CD14-positive monocyte (primary cell): ENCODE measurements at regions not wholly inside any gene's neighbourhood (a gene's known extent, or its start where the extent isn't known, plus 50 kb on each side); places are given as distances from the start of the nearest gene placed in this dataset.

ENCODE experiments used
- DNase-seq, 3 donors: peaks; one replicate each; pipeline ENCODE4 v3.0.0-alpha.2; 2011 to 2022
- H2AFZ ChIP-seq: 2 replicates; pipeline ENCODE4 v1.6.0; 2012; ENCODE audit warnings: mild to moderate bottlenecking, low read depth, low read length, inconsistent platforms; ENCODE audit not compliant: insufficient read depth, poor library complexity, severe bottlenecking
- H3K27ac ChIP-seq, 2 donors: 1 replicate in 1 of 2; 2 replicates in 1 of 2; pipeline ENCODE4 v1.5.1; 2012 to 2013; ENCODE audit warnings: low read length in 2 of 2, control low read depth in 1 of 2, inconsistent platforms in 1 of 2, low read depth in 1 of 2, mild to moderate bottlenecking in 1 of 2
- H3K27me3 ChIP-seq, 2 donors: one replicate each; pipeline versions ENCODE4 v1.6.0 to v1.6.1; 2011 to 2013; ENCODE audit warnings: low read length in 2 of 2; ENCODE audit not compliant: control insufficient read depth in 2 of 2, insufficient read depth in 2 of 2
- H3K36me3 ChIP-seq, 2 donors: replicated peaks in 1 of 2; 1 replicate in 1 of 2; 2 replicates in 1 of 2; pipeline versions ENCODE4 v1.5.1 to v1.6.1; 2012 to 2013; ENCODE audit warnings: low read length in 2 of 2, control low read depth in 1 of 2, inconsistent platforms in 1 of 2, mild to moderate bottlenecking in 1 of 2; ENCODE audit not compliant: insufficient read depth in 2 of 2, control insufficient read depth in 1 of 2
- H3K4me1 ChIP-seq, 2 donors: 1 replicate in 1 of 2; 2 replicates in 1 of 2; pipeline versions ENCODE4 v1.5.1 to v1.6.1; 2012 to 2013; ENCODE audit warnings: low read length in 2 of 2, control low read depth in 1 of 2, inconsistent platforms in 1 of 2, mild to moderate bottlenecking in 1 of 2, moderate library complexity in 1 of 2; ENCODE audit not compliant: insufficient read depth in 2 of 2, control insufficient read depth in 1 of 2
- H3K4me2 ChIP-seq: replicated peaks from 2 replicates; pipeline ENCODE3; 2012; ENCODE audit warnings: low read length, moderate library complexity, mild to moderate bottlenecking; ENCODE audit not compliant: poor library complexity, severe bottlenecking; ENCODE audit errors: extremely low read depth
- H3K4me3 ChIP-seq, 3 experiments: fragments of 200-600 bp in 1 of 3; sonication (generic) in 1 of 3; replicated peaks in 1 of 3; 1 replicate in 2 of 3; 2 replicates in 1 of 3; pipeline ENCODE4 v1.5.1; 2011 to 2013; ENCODE audit warnings: low read length in 3 of 3, mild to moderate bottlenecking in 3 of 3, control low read depth in 2 of 3, low read depth in 2 of 3, inconsistent platforms in 1 of 3, moderate library complexity in 1 of 3
- H3K79me2 ChIP-seq: 2 replicates; pipeline ENCODE4 v1.6.0; 2012; ENCODE audit warnings: mild to moderate bottlenecking, control low read depth, inconsistent platforms, low read length, moderate library complexity; ENCODE audit not compliant: insufficient read depth
- H3K9ac ChIP-seq: 2 replicates; pipeline ENCODE4 v1.6.0; 2017; ENCODE audit warnings: low read length, mild to moderate bottlenecking; ENCODE audit not compliant: insufficient read depth, poor library complexity, severe bottlenecking
- H3K9me3 ChIP-seq, 2 donors: replicated peaks in 1 of 2; 1 replicate in 1 of 2; 2 replicates in 1 of 2; pipeline versions ENCODE4 v1.5.1 to v1.6.1; 2012 to 2013; ENCODE audit warnings: low read length in 2 of 2, control low read depth in 1 of 2; ENCODE audit not compliant: control insufficient read depth in 1 of 2, insufficient read depth in 1 of 2
- H4K20me1 ChIP-seq: 2 replicates; pipeline ENCODE4 v1.6.0; 2012; ENCODE audit warnings: mild to moderate bottlenecking, low read length, control low read depth, moderate library complexity; ENCODE audit not compliant: insufficient read depth
- H3K27ac Mint-ChIP-seq, 7 donors: one replicate each; pipeline ENCODE4 v1.8.0; 2020; ENCODE audit warnings: mild to moderate bottlenecking in 7 of 7, mixed read lengths in 7 of 7, moderate library complexity in 6 of 7, inconsistent platforms in 2 of 7
- H3K27me3 Mint-ChIP-seq, 3 donors: one replicate each; pipeline ENCODE4 v1.8.0; 2021 to 2022; ENCODE audit warnings: low read depth in 3 of 3, mild to moderate bottlenecking in 3 of 3, mixed read lengths in 3 of 3, moderate library complexity in 3 of 3, inconsistent platforms in 1 of 3
- H3K36me3 Mint-ChIP-seq, 2 donors: one replicate each; pipeline ENCODE4 v1.8.0; 2020; ENCODE audit warnings: mixed read lengths in 2 of 2, inconsistent platforms in 1 of 2, mild to moderate bottlenecking in 1 of 2
- H3K4me1 Mint-ChIP-seq: one replicate; pipeline ENCODE4 v1.8.0; 2020; ENCODE audit warnings: mild to moderate bottlenecking, mixed read lengths
- H3K4me3 Mint-ChIP-seq, 2 donors: one replicate each; pipeline ENCODE4 v1.8.0; 2020; ENCODE audit warnings: mild to moderate bottlenecking in 2 of 2, mixed read lengths in 2 of 2, moderate library complexity in 1 of 2
- H3K9me3 Mint-ChIP-seq, 7 donors: one replicate each; pipeline ENCODE4 v1.8.0; 2020 to 2022; ENCODE audit warnings: mixed read lengths in 7 of 7, mild to moderate bottlenecking in 6 of 7, moderate library complexity in 6 of 7, inconsistent platforms in 2 of 7
- CTCF ChIP-seq: fragments of 200-600 bp; IDR thresholded peaks from one replicate; pipeline ENCODE4 v1.8.0; 2022; ENCODE audit warnings: antibody characterized with exemption, mild to moderate bottlenecking
- WGBS: methylation state at CpG from one replicate; pipeline ENCODE4 v1.1.5; 2013; ENCODE audit warnings: missing lambda C conversion rate; ENCODE audit not compliant: insufficient coverage; 5-methylcytosine and 5-hydroxymethylcytosine counted together
- intact Hi-C, 2 donors: fragments of 100-400 bp; cut with micrococcal nuclease; formaldehyde crosslinking; loops; one replicate each; pipeline versions ENCODE4 v1.15.0 to v1.15.1; 2023

DNA sequence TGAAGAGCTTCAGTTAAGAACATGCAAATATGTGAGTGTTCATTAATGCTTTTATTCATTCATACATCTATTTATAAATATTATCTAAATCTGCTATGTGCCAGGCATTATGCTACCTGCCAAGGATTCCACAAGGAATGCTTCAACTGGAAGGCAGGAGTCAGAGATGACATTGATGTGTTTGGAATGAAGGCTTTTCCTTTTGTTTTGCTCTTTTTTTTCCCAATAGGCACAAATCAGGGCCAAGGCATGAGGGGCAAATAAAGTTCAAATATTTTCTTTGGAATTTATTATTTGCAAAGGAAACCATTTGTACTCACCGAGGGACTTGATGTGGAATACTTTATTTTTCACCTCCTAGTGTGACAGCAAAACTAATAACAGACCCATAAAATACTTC lies 530.3 kb downstream of the ARL4A start:
- no peak overlapping the region for H3K9ac ChIP-seq
- TF ChIP-seq CTCF: no peak
- no peak overlapping the region for H3K27ac ChIP-seq
- H3K27ac Mint-ChIP-seq: no peak overlapping the region
- no peaks in the 10 kb centered on the region for H4K20me1 ChIP-seq
- H3K4me3 Mint-ChIP-seq: no peak overlapping the region
- DNase-seq: no peak
- H3K27me3 ChIP-seq: no peaks in the 10 kb centered on the region
- no peaks in the 10 kb centered on the region for H3K36me3 Mint-ChIP-seq
- H2AFZ ChIP-seq: no peak overlapping the region
- peaks cover 1 to 3% (median 2%) of the 10 kb centered on the region in 3 donors for H3K27me3 Mint-ChIP-seq
- no CpG with 5 or more reads among the region's 1 CpG for WGBS
- H3K4me3 ChIP-seq: no peak overlapping the region
- peaks cover 0 to 18% (median 0%) of the 10 kb centered on the region in 7 donors for H3K9me3 Mint-ChIP-seq
- no peak overlapping the region for H3K4me2 ChIP-seq
- H3K79me2 ChIP-seq: no peaks in the 10 kb centered on the region
- no peaks in the 10 kb centered on the region for H3K36me3 ChIP-seq
- H3K4me1 Mint-ChIP-seq: no peaks in the 10 kb centered on the region
- no peaks in the 10 kb centered on the region for H3K4me1 ChIP-seq
- no peaks in the 10 kb centered on the region for H3K9me3 ChIP-seq
- intact Hi-C loops: no loop called here

- H3K4me3 ChIP-seq: no peak overlapping the region
- H3K4me2 ChIP-seq: no peak overlapping the region
- no peaks in the 10 kb centered on the region for H3K9me3 ChIP-seq
- no CpG with 5 or more reads among the region's 1 CpG for WGBS
- H3K9ac ChIP-seq: no peak overlapping the region
- Mint-ChIP-seq H3K27me3 (peaks cover 0 to 3% (median 2%) of the 10 kb centered on the region in 3 donors), H3K27ac (no peak overlapping the region), H3K4me1 (no peaks in the 10 kb centered on the region), H3K36me3 (no peaks in the 10 kb centered on the region), H3K9me3 (peaks cover 0 to 6% (median 0%) of the 10 kb centered on the region in 7 donors), H3K4me3 (no peak overlapping the region)
- TF ChIP-seq CTCF: no peak
- H3K27ac ChIP-seq: no peak overlapping the region
- no peaks in the 10 kb centered on the region for H3K4me1 ChIP-seq
- H2AFZ ChIP-seq: no peak overlapping the region
- H4K20me1 ChIP-seq: no peaks in the 10 kb centered on the region
- intact Hi-C loops: no loop called here
- H3K36me3 ChIP-seq: no peaks in the 10 kb centered on the region
- no peak for DNase-seq
- no peaks in the 10 kb centered on the region for H3K27me3 ChIP-seq
- no peaks in the 10 kb centered on the region for H3K79me2 ChIP-seq
Observed at GRCh38 chr7:13225068-13225467, 537.6 kb downstream of the ARL4A start.
